ENCODE measurements at regions not wholly inside any gene's neighbourhood (a gene's known extent, or its start where the extent isn't known, plus 50 kb on each side); places are given as distances from the start of the nearest gene placed in this dataset.

GRCh38 chr7:106965108-106965507, 79.4 kb upstream of the PRKAR2B start:
- Histone ChIP-seq H3K36me3 (replicated peaks; ENCODE audit: low read depth, low read length) (no peaks in the 10 kb centered on the region), H3K27me3 (ENCODE audit: low read depth, low read length) (no peaks in the 10 kb centered on the region), H4K20me1 (ENCODE audit: insufficient read depth, low read length) (no peaks in the 10 kb centered on the region), H3K9me3 (ENCODE audit: insufficient read depth, low read length) (no peaks in the 10 kb centered on the region), H3K79me2 (ENCODE audit: low read length) (no peaks in the 10 kb centered on the region), H3K27ac (ENCODE audit: low read length) (no peak overlapping the region), H3K4me3 (ENCODE audit: low read length) (no peak overlapping the region), H3K4me1 (ENCODE audit: low read length) (peaks cover 21% of the 10 kb centered on the region), H2AFZ (ENCODE audit: low read depth, low read length) (no peak overlapping the region), H3K4me2 (ENCODE audit: low read length) (no peak overlapping the region), H3K9ac (ENCODE audit: low read length) (no peak overlapping the region)
- TF ChIP-seq, protein P1, sequence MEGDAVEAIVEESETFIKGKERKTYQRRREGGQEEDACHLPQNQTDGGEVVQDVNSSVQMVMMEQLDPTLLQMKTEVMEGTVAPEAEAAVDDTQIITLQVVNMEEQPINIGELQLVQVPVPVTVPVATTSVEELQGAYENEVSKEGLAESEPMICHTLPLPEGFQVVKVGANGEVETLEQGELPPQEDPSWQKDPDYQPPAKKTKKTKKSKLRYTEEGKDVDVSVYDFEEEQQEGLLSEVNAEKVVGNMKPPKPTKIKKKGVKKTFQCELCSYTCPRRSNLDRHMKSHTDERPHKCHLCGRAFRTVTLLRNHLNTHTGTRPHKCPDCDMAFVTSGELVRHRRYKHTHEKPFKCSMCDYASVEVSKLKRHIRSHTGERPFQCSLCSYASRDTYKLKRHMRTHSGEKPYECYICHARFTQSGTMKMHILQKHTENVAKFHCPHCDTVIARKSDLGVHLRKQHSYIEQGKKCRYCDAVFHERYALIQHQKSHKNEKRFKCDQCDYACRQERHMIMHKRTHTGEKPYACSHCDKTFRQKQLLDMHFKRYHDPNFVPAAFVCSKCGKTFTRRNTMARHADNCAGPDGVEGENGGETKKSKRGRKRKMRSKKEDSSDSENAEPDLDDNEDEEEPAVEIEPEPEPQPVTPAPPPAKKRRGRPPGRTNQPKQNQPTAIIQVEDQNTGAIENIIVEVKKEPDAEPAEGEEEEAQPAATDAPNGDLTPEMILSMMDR (IDR thresholded peaks at IDR 0.05; ENCODE audit: low read depth, low read length), result no peak

DNA sequence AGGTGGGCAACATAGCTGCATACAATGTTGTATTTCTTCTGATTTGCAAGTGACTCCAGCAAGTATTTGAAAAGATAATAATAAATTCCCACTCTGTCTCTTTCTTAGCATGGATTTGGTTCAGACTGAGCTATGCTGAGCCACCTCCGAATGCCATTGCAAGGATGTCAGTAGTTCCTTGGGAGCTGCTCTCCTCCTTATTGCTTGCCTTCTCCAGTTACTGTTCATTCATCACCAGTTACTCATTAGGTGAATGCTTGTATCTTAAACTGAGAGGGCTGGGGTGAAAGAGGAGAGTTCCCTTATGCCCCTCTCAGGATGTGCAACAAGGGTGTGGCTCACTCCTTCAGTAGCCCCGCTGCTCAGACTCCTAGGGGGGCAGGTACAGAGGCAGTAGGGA, 78.4 kb upstream of the PRKAR2B start:
- H3K79me2 ChIP-seq (ENCODE audit: low read length), result no peaks in the 10 kb centered on the region
- 0 out of 2 replicates have a peak, but pooled peaks cover 6% of the 10 kb centered on the region for H3K27me3 ChIP-seq (ENCODE audit: low read depth, low read length)
- TF ChIP-seq, protein P1 (IDR thresholded peaks at IDR 0.05; ENCODE audit: low read depth, low read length), result no peak
- no peak for TF ChIP-seq EZH2phosphoT487 (IDR thresholded peaks at IDR 0.05; ENCODE audit: low read depth)
- H3K36me3 ChIP-seq (replicated peaks; ENCODE audit: low read depth, low read length), result no peaks in the 10 kb centered on the region
- H3K4me3 ChIP-seq (ENCODE audit: low read length), result no peak overlapping the region
- H3K9ac ChIP-seq (ENCODE audit: low read length), result no peak overlapping the region
- H3K4me1 ChIP-seq (ENCODE audit: low read length), result peaks cover 21% of the 10 kb centered on the region
- H3K9me3 ChIP-seq (ENCODE audit: insufficient read depth, low read length), result no peaks in the 10 kb centered on the region
- no peak overlapping the region for H2AFZ ChIP-seq (ENCODE audit: low read depth, low read length)
- no peak overlapping the region for H3K27ac ChIP-seq (ENCODE audit: low read length)
- no peaks in the 10 kb centered on the region for H4K20me1 ChIP-seq (ENCODE audit: insufficient read depth, low read length)
- no peak overlapping the region for H3K4me2 ChIP-seq (ENCODE audit: low read length)

- Histone ChIP-seq H3K27me3 (ENCODE audit: low read depth, low read length) (0 out of 2 replicates have a peak, but pooled peaks cover 6% of the 10 kb centered on the region), H3K4me3 (ENCODE audit: low read length) (no peak overlapping the region), H3K79me2 (ENCODE audit: low read length) (no peaks in the 10 kb centered on the region), H2AFZ (ENCODE audit: low read depth, low read length) (no peak overlapping the region), H3K36me3 (replicated peaks; ENCODE audit: low read depth, low read length) (no peaks in the 10 kb centered on the region), H3K4me2 (ENCODE audit: low read length) (no peak overlapping the region), H3K27ac (ENCODE audit: low read length) (no peak overlapping the region), H4K20me1 (ENCODE audit: insufficient read depth, low read length) (no peaks in the 10 kb centered on the region), H3K9ac (ENCODE audit: low read length) (no peak overlapping the region), H3K9me3 (ENCODE audit: insufficient read depth, low read length) (no peaks in the 10 kb centered on the region), H3K4me1 (ENCODE audit: low read length) (peaks cover 8% of the 10 kb centered on the region)
- TF ChIP-seq, protein P1 (IDR thresholded peaks at IDR 0.05; ENCODE audit: low read depth, low read length), result no peak
- no peak for TF ChIP-seq EZH2phosphoT487 (IDR thresholded peaks at IDR 0.05; ENCODE audit: low read depth)
Observed at GRCh38 chr7:106968160-106968559, 76.3 kb upstream of the PRKAR2B start.

DNA sequence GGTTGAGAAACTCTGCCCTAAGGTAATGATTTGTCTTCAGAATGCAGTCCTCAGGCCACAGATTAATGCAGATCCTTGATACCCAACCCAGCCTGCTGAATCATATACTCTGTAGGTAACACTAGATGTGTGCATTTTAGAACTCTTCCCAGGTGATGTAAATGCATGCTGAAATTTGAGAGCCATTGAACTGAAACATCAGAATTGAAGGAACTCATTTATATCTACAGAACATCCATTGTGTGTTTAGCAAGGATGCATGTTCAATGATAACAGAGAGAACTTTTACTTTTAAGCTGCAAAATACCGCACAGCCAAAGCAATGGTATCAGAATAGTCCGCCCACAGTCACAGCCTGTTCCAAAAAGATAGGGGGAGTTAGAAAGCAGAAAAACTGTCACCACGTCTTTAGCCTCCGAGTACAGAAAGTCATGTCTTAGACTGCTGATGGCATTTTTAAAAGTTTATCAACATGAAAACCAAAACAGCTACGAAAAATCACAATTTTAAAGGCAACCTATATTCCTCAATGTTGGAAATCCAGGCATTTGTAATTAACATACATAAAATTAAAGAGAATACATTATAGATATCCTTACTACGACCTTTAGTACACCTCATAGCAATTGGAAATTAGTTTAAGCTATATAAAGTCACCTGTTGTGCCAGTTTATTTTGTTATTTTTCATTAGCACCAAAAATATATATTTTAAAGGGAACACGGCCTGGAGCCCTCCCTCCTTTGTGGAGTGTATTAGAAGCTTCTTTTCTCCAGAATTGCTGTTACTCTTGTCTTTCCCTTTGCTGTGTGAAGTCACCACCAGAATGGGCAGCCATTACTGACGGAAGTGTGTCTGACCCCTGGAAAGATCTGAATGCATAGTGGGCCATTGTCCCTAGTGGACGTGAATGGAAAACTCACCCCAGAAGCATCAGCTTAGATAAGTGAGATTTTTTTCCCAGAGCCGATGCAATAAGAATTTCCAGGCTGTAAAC, 65.8 kb upstream of the PRKAR2B start:
- Histone ChIP-seq H3K4me2 (ENCODE audit: low read length) (no peak overlapping the region), H3K4me1 (ENCODE audit: low read length) (no peaks in the 10 kb centered on the region), H3K27ac (ENCODE audit: low read length) (no peak overlapping the region), H2AFZ (ENCODE audit: low read depth, low read length) (no peak overlapping the region), H3K4me3 (ENCODE audit: low read length) (no peak overlapping the region), H3K36me3 (replicated peaks; ENCODE audit: low read depth, low read length) (no peaks in the 10 kb centered on the region), H3K9me3 (ENCODE audit: insufficient read depth, low read length) (no peaks in the 10 kb centered on the region), H4K20me1 (ENCODE audit: insufficient read depth, low read length) (no peaks in the 10 kb centered on the region), H3K79me2 (ENCODE audit: low read length) (no peaks in the 10 kb centered on the region), H3K9ac (ENCODE audit: low read length) (no peak overlapping the region), H3K27me3 (ENCODE audit: low read depth, low read length) (no peaks in the 10 kb centered on the region)
- no peak for TF ChIP-seq EZH2phosphoT487 (IDR thresholded peaks at IDR 0.05; ENCODE audit: low read depth)
- TF ChIP-seq, protein P1 (IDR thresholded peaks at IDR 0.05; ENCODE audit: low read depth, low read length), result no peak
